Liver (tissue), 8 donors: ENCODE measurements at regions not wholly inside any gene's neighbourhood (a gene's known extent, or its start where the extent isn't known, plus 50 kb on each side); places are given as distances from the start of the nearest gene placed in this dataset.

Source experiments
- DNase-seq: peaks from one replicate; pipeline ENCODE4 v3.0.0-alpha.2; 2017; ENCODE audit warnings: low spot score
- H3K27ac ChIP-seq, 2 donors: one replicate each; pipeline ENCODE4 v1.7.0; 2013; ENCODE audit warnings: inconsistent platforms in 2 of 2, low read length in 2 of 2, control low read depth in 1 of 2, low read depth in 1 of 2, mild to moderate bottlenecking in 1 of 2
- H3K27me3 ChIP-seq, 4 donors: one replicate each; pipeline versions ENCODE4 v1.6.1 to v1.7.0; 2013; ENCODE audit warnings: low read length in 3 of 4, inconsistent platforms in 1 of 4, mild to moderate bottlenecking in 1 of 4, moderate library complexity in 1 of 4; ENCODE audit not compliant: control insufficient read depth in 4 of 4, insufficient read depth in 4 of 4
- H3K36me3 ChIP-seq, 4 donors: one replicate each; pipeline versions ENCODE4 v1.6.1 to v1.7.0; 2013; ENCODE audit warnings: low read length in 3 of 4, mild to moderate bottlenecking in 3 of 4, low read depth in 1 of 4, moderate library complexity in 1 of 4; ENCODE audit not compliant: control insufficient read depth in 4 of 4, insufficient read depth in 3 of 4
- H3K4me1 ChIP-seq, 4 donors: one replicate each; pipeline versions ENCODE4 v1.6.1 to v1.7.0; 2013; ENCODE audit warnings: low read length in 3 of 4, mild to moderate bottlenecking in 3 of 4, moderate library complexity in 1 of 4; ENCODE audit not compliant: control insufficient read depth in 4 of 4, insufficient read depth in 4 of 4
- H3K4me3 ChIP-seq, 3 donors: one replicate each; pipeline versions ENCODE4 v1.6.1 to v1.7.0; 2013; ENCODE audit warnings: low read length in 3 of 3, control low read depth in 1 of 3, low read depth in 1 of 3, mild to moderate bottlenecking in 1 of 3
- H3K9ac ChIP-seq, 2 donors: one replicate each; pipeline ENCODE4 v1.7.0; 2013; ENCODE audit warnings: low read length in 2 of 2, mild to moderate bottlenecking in 2 of 2, moderate library complexity in 2 of 2, control low read depth in 1 of 2, low read depth in 1 of 2
- H3K9me3 ChIP-seq, 4 donors: one replicate each; pipeline versions ENCODE4 v1.6.1 to v1.7.0; 2013; ENCODE audit warnings: low read length in 3 of 4; ENCODE audit not compliant: control insufficient read depth in 4 of 4
- ATF3 ChIP-seq: IDR thresholded peaks from 2 replicates; pipeline ENCODE4 v1.6.1; 2016; ENCODE audit warnings: antibody characterized with exemption
- FOXA1 ChIP-seq: IDR thresholded peaks from 2 replicates; pipeline ENCODE4 v1.6.1; 2016; ENCODE audit warnings: antibody characterized with exemption
- FOXA2 ChIP-seq: IDR thresholded peaks from 2 replicates; pipeline ENCODE4 v1.6.1; 2016; ENCODE audit warnings: antibody characterized with exemption
- GABPA ChIP-seq, 2 donors: IDR thresholded peaks in 1 of 2; conservative IDR thresholded peaks in 1 of 2; 2 replicates each; pipeline ENCODE4 v1.6.1; 2016; ENCODE audit warnings: antibody characterized with exemption in 2 of 2, mild to moderate bottlenecking in 1 of 2, moderate library complexity in 1 of 2
- HNF4A ChIP-seq, 2 donors: conservative IDR thresholded peaks; 2 replicates each; pipeline ENCODE4 v1.6.1; 2016; ENCODE audit warnings: antibody characterized with exemption in 2 of 2, mild to moderate bottlenecking in 2 of 2
- HNF4G ChIP-seq: IDR thresholded peaks from 2 replicates; pipeline ENCODE4 v1.6.1; 2016; ENCODE audit warnings: antibody characterized with exemption
- JUND ChIP-seq, 2 donors: IDR thresholded peaks; 2 replicates each; pipeline ENCODE4 v1.6.1; 2016; ENCODE audit warnings: antibody characterized with exemption in 2 of 2
- NR2F2 ChIP-seq: IDR thresholded peaks from 2 replicates; pipeline ENCODE4 v1.6.1; 2016; ENCODE audit warnings: antibody characterized with exemption
- RAD21 ChIP-seq, 2 donors: IDR thresholded peaks; 2 replicates each; pipeline ENCODE4 v1.6.1; 2016; ENCODE audit warnings: antibody characterized with exemption in 2 of 2, mild to moderate bottlenecking in 2 of 2
- RXRA ChIP-seq, 2 donors: IDR thresholded peaks; 2 replicates each; pipeline ENCODE4 v1.6.1; 2017 to 2018; ENCODE audit warnings: antibody characterized with exemption in 2 of 2, mild to moderate bottlenecking in 1 of 2
- TAF1 ChIP-seq: conservative IDR thresholded peaks from 2 replicates; pipeline ENCODE4 v1.6.1; 2016; ENCODE audit warnings: antibody characterized with exemption, mild to moderate bottlenecking
- YY1 ChIP-seq: IDR thresholded peaks from 2 replicates; pipeline ENCODE4 v1.6.1; 2016; ENCODE audit warnings: antibody characterized with exemption, mild to moderate bottlenecking
- ZBTB33 ChIP-seq: IDR thresholded peaks from 2 replicates; pipeline ENCODE4 v1.6.1; 2016; ENCODE audit warnings: antibody characterized with exemption
- WGBS: extraction: QIAGEN DNeasy Blood & Tissue Kit; methylation state at CpG from one replicate; pipeline ENCODE4 v1.1.7; 2013; 5-methylcytosine and 5-hydroxymethylcytosine counted together
- TF ChIP-seq, protein P1 (sequence below): IDR thresholded peaks from 2 replicates; pipeline ENCODE4 v1.6.1; 2016; ENCODE audit warnings: antibody characterized with exemption
- TF ChIP-seq, protein P2 (sequence below): fragments of 150-350 bp; IDR thresholded peaks from 2 replicates; pipeline ENCODE4 v1.5.1; 2017; ENCODE audit warnings: improper control_type of control experiment, low read depth, low read length; ENCODE audit not compliant: missing input control
- donor health status: healthy.
- donor health status: healthy.
- donor health status: healthy.
- donor health status: healthy.
- donor health status: healthy.

- no peak overlapping the region for H3K9ac ChIP-seq
- 75% methylated on average over 1 of the region's 1 CpG for WGBS
- H3K4me3 ChIP-seq, result no peak overlapping the region
- H3K4me1 ChIP-seq, result no peaks in the 10 kb centered on the region
- no peaks in the 10 kb centered on the region for H3K9me3 ChIP-seq
- no peaks in the 10 kb centered on the region for H3K27me3 ChIP-seq
- H3K27ac ChIP-seq, result no peak overlapping the region
- H3K36me3 ChIP-seq, result no peaks in the 10 kb centered on the region
- TF ChIP-seq HNF4A (conservative IDR thresholded peaks at IDR 0.05) (no peak), RXRA (IDR thresholded peaks at IDR 0.05) (no peak), ATF3 (no peak), TAF1 (no peak), ZBTB33 (no peak), FOXA1 (no peak), GABPA (IDR thresholded peaks at IDR 0.05 in 1 of 2, conservative IDR thresholded peaks at IDR 0.05 in 1 of 2) (no peak)
- no peak for DNase-seq
These were observed 287.5 kb downstream of the LRRIQ3 start for GRCh38 chr1:73910466-73910865.

DNA sequence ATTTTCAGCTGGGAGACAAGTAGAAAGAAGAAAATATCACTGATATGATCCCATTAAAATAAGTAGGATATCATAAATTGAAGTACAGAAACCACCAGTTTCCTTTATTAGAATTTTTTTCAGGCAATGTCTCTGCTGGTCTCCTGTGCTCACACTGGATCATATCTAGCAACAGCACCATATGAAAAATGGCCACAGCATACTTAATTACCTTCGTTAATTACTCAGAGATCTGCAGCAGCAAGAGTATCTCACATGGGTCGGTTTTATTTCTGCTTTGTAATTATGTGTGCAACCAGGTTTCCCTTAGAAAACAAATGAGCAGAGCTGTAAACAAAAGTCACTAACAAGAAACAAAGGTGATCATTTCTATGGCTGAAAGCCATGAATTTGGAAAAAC is 287.9 kb downstream of the LRRIQ3 start:
- H3K4me3 ChIP-seq, result no peak overlapping the region
- H3K9me3 ChIP-seq, result no peaks in the 10 kb centered on the region
- H3K36me3 ChIP-seq, result no peaks in the 10 kb centered on the region
- no peak for TF ChIP-seq RAD21 (IDR thresholded peaks at IDR 0.05)
- DNase-seq, result no peak
- H3K27me3 ChIP-seq, result no peaks in the 10 kb centered on the region
- WGBS, result 55% methylated on average over 2 of the region's 2 CpGs
- no peak overlapping the region for H3K27ac ChIP-seq
- no peak overlapping the region for H3K9ac ChIP-seq
- H3K4me1 ChIP-seq, result no peaks in the 10 kb centered on the region

GRCh38 chr1:73909043-73909562 is 288.9 kb downstream of the LRRIQ3 start:
- Histone ChIP-seq H3K36me3 (no peaks in the 10 kb centered on the region), H3K27ac (no peak overlapping the region), H3K9me3 (no peaks in the 10 kb centered on the region), H3K4me1 (no peaks in the 10 kb centered on the region), H3K27me3 (no peaks in the 10 kb centered on the region), H3K9ac (no peak overlapping the region), H3K4me3 (no peak overlapping the region)
- TF ChIP-seq GABPA (IDR thresholded peaks at IDR 0.05 in 1 of 2, conservative IDR thresholded peaks at IDR 0.05 in 1 of 2), result no peak
- TF ChIP-seq JUND (IDR thresholded peaks at IDR 0.05), result no peak
- TF ChIP-seq, protein P1, sequence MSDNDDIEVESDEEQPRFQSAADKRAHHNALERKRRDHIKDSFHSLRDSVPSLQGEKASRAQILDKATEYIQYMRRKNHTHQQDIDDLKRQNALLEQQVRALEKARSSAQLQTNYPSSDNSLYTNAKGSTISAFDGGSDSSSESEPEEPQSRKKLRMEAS, result no peak
- no peak for TF ChIP-seq HNF4A (conservative IDR thresholded peaks at IDR 0.05)
- TF ChIP-seq ZBTB33, result no peak
- no peak for TF ChIP-seq NR2F2
- TF ChIP-seq RXRA (IDR thresholded peaks at IDR 0.05), result no peak
- TF ChIP-seq, protein P2, sequence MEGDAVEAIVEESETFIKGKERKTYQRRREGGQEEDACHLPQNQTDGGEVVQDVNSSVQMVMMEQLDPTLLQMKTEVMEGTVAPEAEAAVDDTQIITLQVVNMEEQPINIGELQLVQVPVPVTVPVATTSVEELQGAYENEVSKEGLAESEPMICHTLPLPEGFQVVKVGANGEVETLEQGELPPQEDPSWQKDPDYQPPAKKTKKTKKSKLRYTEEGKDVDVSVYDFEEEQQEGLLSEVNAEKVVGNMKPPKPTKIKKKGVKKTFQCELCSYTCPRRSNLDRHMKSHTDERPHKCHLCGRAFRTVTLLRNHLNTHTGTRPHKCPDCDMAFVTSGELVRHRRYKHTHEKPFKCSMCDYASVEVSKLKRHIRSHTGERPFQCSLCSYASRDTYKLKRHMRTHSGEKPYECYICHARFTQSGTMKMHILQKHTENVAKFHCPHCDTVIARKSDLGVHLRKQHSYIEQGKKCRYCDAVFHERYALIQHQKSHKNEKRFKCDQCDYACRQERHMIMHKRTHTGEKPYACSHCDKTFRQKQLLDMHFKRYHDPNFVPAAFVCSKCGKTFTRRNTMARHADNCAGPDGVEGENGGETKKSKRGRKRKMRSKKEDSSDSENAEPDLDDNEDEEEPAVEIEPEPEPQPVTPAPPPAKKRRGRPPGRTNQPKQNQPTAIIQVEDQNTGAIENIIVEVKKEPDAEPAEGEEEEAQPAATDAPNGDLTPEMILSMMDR, result no peak
- no peak for TF ChIP-seq HNF4G
- no peak for TF ChIP-seq ATF3
- no peak for TF ChIP-seq FOXA2
- TF ChIP-seq TAF1, result no peak
- no peak for TF ChIP-seq YY1
- TF ChIP-seq RAD21 (IDR thresholded peaks at IDR 0.05), result no peak
- WGBS, result 81% methylated on average over 2 of the region's 2 CpGs
- DNase-seq, result no peak
